KMS-11 (cell line): ENCODE measurements at regions not wholly inside any gene's neighbourhood (a gene's known extent, or its start where the extent isn't known, plus 50 kb on each side); places are given as distances from the start of the nearest gene placed in this dataset.

Source experiments
- H2AFZ ChIP-seq: fragments of 200-600 bp; sonication (generic); 2 replicates; pipeline ENCODE4 v1.6.1; 2016; ENCODE audit warnings: antibody characterized with exemption, mixed run types, low read depth
- H3K27ac ChIP-seq: fragments of 200-600 bp; sonication (generic); 2 replicates; pipeline ENCODE4 v1.6.1; 2016; ENCODE audit warnings: mild to moderate bottlenecking, mixed run types
- H3K27me3 ChIP-seq: fragments of 200-600 bp; sonication (generic); 2 replicates; pipeline ENCODE4 v1.6.1; 2017; ENCODE audit warnings: mild to moderate bottlenecking, low read depth, mixed run types, moderate library complexity; ENCODE audit not compliant: insufficient read depth
- H3K36me3 ChIP-seq: fragments of 200-600 bp; sonication (generic); 2 replicates; pipeline ENCODE4 v1.6.1; 2017; ENCODE audit warnings: mild to moderate bottlenecking, mixed run types; ENCODE audit not compliant: insufficient read depth
- H3K4me1 ChIP-seq: fragments of 200-600 bp; sonication (generic); 2 replicates; pipeline ENCODE4 v1.6.1; 2016; ENCODE audit warnings: mild to moderate bottlenecking, low read depth, mixed run types; ENCODE audit not compliant: poor library complexity, severe bottlenecking
- H3K4me2 ChIP-seq: fragments of 200-600 bp; sonication (generic); 2 replicates; pipeline ENCODE4 v1.7.0; 2016; ENCODE audit warnings: mild to moderate bottlenecking, mixed run types
- H3K4me3 ChIP-seq: fragments of 200-600 bp; sonication (generic); IDR thresholded peaks from 2 replicates; pipeline ENCODE4 v1.6.1; 2017; ENCODE audit warnings: low read depth, low read length, mixed read lengths; ENCODE audit not compliant: insufficient read depth
- H3K79me2 ChIP-seq: fragments of 200-600 bp; sonication (generic); 2 replicates; pipeline ENCODE4 v1.6.1; 2016; ENCODE audit warnings: low read depth, mixed run types; ENCODE audit not compliant: insufficient read depth
- H3K9ac ChIP-seq: fragments of 200-600 bp; sonication (generic); 2 replicates; pipeline ENCODE4 v1.6.1; 2016; ENCODE audit warnings: mild to moderate bottlenecking, mixed run types
- H4K20me1 ChIP-seq: fragments of 200-600 bp; sonication (generic); 2 replicates; pipeline ENCODE4 v1.6.1; 2016; ENCODE audit warnings: mild to moderate bottlenecking, mixed run types; ENCODE audit not compliant: insufficient read depth
- TF ChIP-seq, protein P1 (sequence below): fragments of 200-600 bp; sonication (generic); conservative IDR thresholded peaks from 2 replicates; pipeline ENCODE4 v1.6.1; 2017; ENCODE audit warnings: low read depth, mild to moderate bottlenecking, antibody characterized with exemption, low read length, moderate library complexity, mixed read lengths

DNA sequence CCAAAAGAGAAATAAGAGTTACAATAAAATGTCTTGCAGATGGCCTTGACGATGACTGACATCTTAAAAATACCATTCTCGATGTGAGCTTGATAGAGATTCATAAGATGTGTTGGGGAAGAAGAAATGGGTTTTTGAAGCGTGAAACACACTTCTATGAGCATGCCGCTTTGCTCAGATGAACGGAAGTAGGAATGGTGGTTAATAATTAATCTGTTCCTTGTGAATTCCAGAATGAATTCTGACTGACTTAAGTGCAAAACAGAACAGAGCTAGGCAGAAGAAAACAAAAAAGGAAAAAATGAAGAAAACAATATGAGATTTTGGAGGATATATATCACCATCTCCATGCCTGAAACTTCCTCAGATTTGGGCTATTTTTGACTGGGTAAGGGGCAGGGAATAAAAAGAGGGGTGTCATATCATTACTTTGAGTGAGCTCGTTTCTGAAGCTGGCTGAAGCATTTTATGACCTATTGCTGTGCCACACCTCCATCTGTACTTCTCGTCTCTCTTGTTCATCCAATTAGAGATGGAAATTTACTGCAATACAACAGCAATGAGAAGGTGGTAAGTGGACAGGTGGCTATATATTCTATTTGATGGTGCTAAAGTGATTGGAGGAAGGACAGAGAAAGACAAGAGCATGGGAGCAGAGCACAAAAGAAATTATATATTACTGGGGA, 1152.0 kb upstream of the CDH8 start:
- Histone ChIP-seq H3K27ac (no peak overlapping the region), H3K4me3 (no peak overlapping the region), H3K4me1 (peaks cover 5% of the 10 kb centered on the region), H3K9ac (no peak overlapping the region), H3K36me3 (no peaks in the 10 kb centered on the region), H3K4me2 (no peak overlapping the region), H4K20me1 (no peaks in the 10 kb centered on the region), H3K27me3 (no peaks in the 10 kb centered on the region), H2AFZ (no peak overlapping the region), H3K79me2 (no peaks in the 10 kb centered on the region)
- TF ChIP-seq, protein P1, sequence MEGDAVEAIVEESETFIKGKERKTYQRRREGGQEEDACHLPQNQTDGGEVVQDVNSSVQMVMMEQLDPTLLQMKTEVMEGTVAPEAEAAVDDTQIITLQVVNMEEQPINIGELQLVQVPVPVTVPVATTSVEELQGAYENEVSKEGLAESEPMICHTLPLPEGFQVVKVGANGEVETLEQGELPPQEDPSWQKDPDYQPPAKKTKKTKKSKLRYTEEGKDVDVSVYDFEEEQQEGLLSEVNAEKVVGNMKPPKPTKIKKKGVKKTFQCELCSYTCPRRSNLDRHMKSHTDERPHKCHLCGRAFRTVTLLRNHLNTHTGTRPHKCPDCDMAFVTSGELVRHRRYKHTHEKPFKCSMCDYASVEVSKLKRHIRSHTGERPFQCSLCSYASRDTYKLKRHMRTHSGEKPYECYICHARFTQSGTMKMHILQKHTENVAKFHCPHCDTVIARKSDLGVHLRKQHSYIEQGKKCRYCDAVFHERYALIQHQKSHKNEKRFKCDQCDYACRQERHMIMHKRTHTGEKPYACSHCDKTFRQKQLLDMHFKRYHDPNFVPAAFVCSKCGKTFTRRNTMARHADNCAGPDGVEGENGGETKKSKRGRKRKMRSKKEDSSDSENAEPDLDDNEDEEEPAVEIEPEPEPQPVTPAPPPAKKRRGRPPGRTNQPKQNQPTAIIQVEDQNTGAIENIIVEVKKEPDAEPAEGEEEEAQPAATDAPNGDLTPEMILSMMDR: no peak

DNA sequence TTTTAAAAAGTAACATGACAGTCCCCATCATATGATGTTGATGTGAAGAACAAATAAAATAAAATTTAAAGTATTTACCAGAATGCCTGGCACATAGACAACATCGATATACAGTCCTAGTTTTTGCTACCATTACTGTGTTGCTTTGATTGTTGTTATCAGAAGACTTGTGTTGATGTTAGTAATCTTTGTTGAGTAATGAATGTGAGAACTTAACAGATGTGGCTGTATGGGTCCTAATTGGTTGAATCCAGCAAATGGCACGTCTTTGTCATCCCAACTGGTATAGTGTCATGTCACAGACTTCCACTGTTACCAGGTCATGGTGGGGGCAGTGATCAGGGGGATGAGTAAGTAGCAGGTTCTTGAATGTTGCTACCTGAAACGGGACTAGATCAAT, 1151.4 kb upstream of the CDH8 start:
- H3K4me1 ChIP-seq: peaks cover 11% of the 10 kb centered on the region
- no peak overlapping the region for H3K4me2 ChIP-seq
- no peak overlapping the region for H3K27ac ChIP-seq
- no peak overlapping the region for H3K4me3 ChIP-seq
- no peaks in the 10 kb centered on the region for H3K36me3 ChIP-seq
- no peak overlapping the region for H2AFZ ChIP-seq
- H3K9ac ChIP-seq: no peak overlapping the region
- no peaks in the 10 kb centered on the region for H4K20me1 ChIP-seq
- TF ChIP-seq, protein P1: no peak
- H3K27me3 ChIP-seq: no peaks in the 10 kb centered on the region
- H3K79me2 ChIP-seq: no peaks in the 10 kb centered on the region

GRCh38 chr16:63185235-63185780, 1149.1 kb upstream of the CDH8 start:
- H3K9ac ChIP-seq: no peak overlapping the region
- H3K4me3 ChIP-seq: no peak overlapping the region
- H3K27ac ChIP-seq: no peak overlapping the region
- H3K27me3 ChIP-seq: no peaks in the 10 kb centered on the region
- H3K36me3 ChIP-seq: no peaks in the 10 kb centered on the region
- no peak overlapping the region for H3K4me2 ChIP-seq
- H4K20me1 ChIP-seq: no peaks in the 10 kb centered on the region
- no peaks in the 10 kb centered on the region for H3K79me2 ChIP-seq
- peaks cover 12% of the 10 kb centered on the region for H3K4me1 ChIP-seq
- TF ChIP-seq, protein P1: no peak
- no peak overlapping the region for H2AFZ ChIP-seq

GRCh38 chr16:63183743-63184142, 1147.5 kb upstream of the CDH8 start:
- peaks cover 12% of the 10 kb centered on the region for H3K4me1 ChIP-seq
- no peak overlapping the region for H3K4me2 ChIP-seq
- H3K27me3 ChIP-seq: no peaks in the 10 kb centered on the region
- H3K9ac ChIP-seq: no peak overlapping the region
- no peaks in the 10 kb centered on the region for H3K36me3 ChIP-seq
- no peak overlapping the region for H3K27ac ChIP-seq
- no peak overlapping the region for H3K4me3 ChIP-seq
- no peaks in the 10 kb centered on the region for H3K79me2 ChIP-seq
- no peaks in the 10 kb centered on the region for H4K20me1 ChIP-seq
- TF ChIP-seq, protein P1: no peak
- H2AFZ ChIP-seq: no peak overlapping the region
